ENCODE measurements at regions not wholly inside any gene's neighbourhood (a gene's known extent, or its start where the extent isn't known, plus 50 kb on each side); places are given as distances from the start of the nearest gene placed in this dataset.

GRCh38 chr21:41076064-41076463 lies 91.9 kb upstream of the BACE2 start:
- no peak for DNase-seq (ENCODE audit: low read depth)

GRCh38 chr21:41079159-41079558 lies 88.8 kb upstream of the BACE2 start:
- no peak for DNase-seq (ENCODE audit: low read depth)

- DNase-seq (ENCODE audit: low read depth) = no peak
Observed at GRCh38 chr21:41080485-41081121, 87.4 kb upstream of the BACE2 start.

GRCh38 chr21:41086569-41086968 lies 81.4 kb upstream of the BACE2 start:
- DNase-seq (ENCODE audit: low read depth) = no peak

GRCh38 chr21:41090981-41091380 lies 77.0 kb upstream of the BACE2 start:
- no peak for DNase-seq (ENCODE audit: low read depth)

- no peak for DNase-seq (ENCODE audit: low read depth)
Observed at GRCh38 chr21:41091616-41092015, 76.3 kb upstream of the BACE2 start.

GRCh38 chr21:41092312-41092711 lies 75.6 kb upstream of the BACE2 start:
- DNase-seq (ENCODE audit: low read depth) = no peak

- DNase-seq (ENCODE audit: low read depth) = no peak
Observed at GRCh38 chr21:41095983-41096382, 72.0 kb upstream of the BACE2 start.

GRCh38 chr21:41098076-41098475 lies 69.9 kb upstream of the BACE2 start:
- DNase-seq (ENCODE audit: low read depth) = no peak

- no peak for DNase-seq (ENCODE audit: low read depth)
Observed at GRCh38 chr21:41098481-41099042, 69.4 kb upstream of the BACE2 start.

GRCh38 chr21:41100826-41101550 lies 67.0 kb upstream of the BACE2 start:
- DNase-seq (ENCODE audit: low read depth) = no peak

- DNase-seq (ENCODE audit: low read depth) = no peak
Observed at GRCh38 chr21:41102281-41102680, 65.7 kb upstream of the BACE2 start.

GRCh38 chr21:41107602-41108001 lies 60.4 kb upstream of the BACE2 start:
- no peak for DNase-seq (ENCODE audit: low read depth)

GRCh38 chr21:41108668-41109585 lies 59.0 kb upstream of the BACE2 start:
- DNase-seq (ENCODE audit: low read depth) = no peak

GRCh38 chr21:41110161-41110560 lies 57.8 kb upstream of the BACE2 start:
- DNase-seq (ENCODE audit: low read depth) = no peak

GRCh38 chr21:41110664-41111063 lies 57.3 kb upstream of the BACE2 start:
- no peak for DNase-seq (ENCODE audit: low read depth)

- no peak for DNase-seq (ENCODE audit: low read depth)
Observed at GRCh38 chr21:41111681-41112080, 56.3 kb upstream of the BACE2 start.

GRCh38 chr21:41112740-41113692 lies 54.9 kb upstream of the BACE2 start:
- no peak for DNase-seq (ENCODE audit: low read depth)

- DNase-seq (ENCODE audit: low read depth) = no peak
Observed at GRCh38 chr21:41115851-41116250, 52.1 kb upstream of the BACE2 start.
